GM21825 (cell line): ENCODE measurements at regions not wholly inside any gene's neighbourhood (a gene's known extent, or its start where the extent isn't known, plus 50 kb on each side); places are given as distances from the start of the nearest gene placed in this dataset.

Experiments used
- ATAC-seq: cut with Tn5 transposase; IDR thresholded peaks from one replicate; pipeline ENCODE4 v1.9.1; 2021; ENCODE audit warnings: mild to moderate bottlenecking, moderate library complexity; ENCODE audit not compliant: unreplicated experiment

DNA sequence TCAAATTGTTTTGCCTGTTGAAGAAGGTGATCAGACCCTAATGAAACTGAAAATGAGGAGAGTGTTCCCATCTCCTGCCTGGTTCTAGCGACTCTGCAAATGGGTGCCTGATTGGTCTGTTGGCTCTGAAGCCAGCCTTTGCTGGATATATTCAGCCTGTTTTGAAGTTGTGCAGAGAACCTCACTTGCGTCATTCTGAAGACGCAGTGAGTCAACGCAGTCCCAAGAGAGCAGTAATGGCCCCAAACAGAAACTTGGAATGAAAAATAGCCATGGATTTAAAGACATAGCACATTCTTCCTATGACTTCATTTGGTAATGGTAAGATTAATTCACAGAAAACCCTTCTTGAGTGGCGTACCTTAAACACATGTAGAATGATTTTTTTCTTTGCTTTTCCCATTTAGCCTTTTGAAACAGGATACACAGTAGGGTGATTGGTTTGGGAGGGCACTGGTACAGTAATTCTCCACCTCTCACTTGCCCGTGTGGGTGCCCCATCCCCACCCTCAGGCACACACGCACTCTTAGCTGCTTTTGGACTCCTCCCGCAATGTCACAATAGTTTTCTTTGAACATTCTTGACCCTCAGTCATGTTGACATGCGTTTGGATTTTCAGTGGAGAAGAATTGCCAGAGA is 54.1 kb upstream of the ABL1 start:
- no peak for ATAC-seq

- no peak for ATAC-seq
Measured at GRCh38 chr9:130781569-130781968, 53.5 kb upstream of the ABL1 start.

GRCh38 chr9:130782886-130783530 is 52.0 kb upstream of the ABL1 start:
- no peak for ATAC-seq

- no peak for ATAC-seq
Measured at GRCh38 chr9:130785053-130785452, 50.0 kb upstream of the ABL1 start.
